ENCODE measurements at regions not wholly inside any gene's neighbourhood (a gene's known extent, or its start where the extent isn't known, plus 50 kb on each side); places are given as distances from the start of the nearest gene placed in this dataset.

DNA sequence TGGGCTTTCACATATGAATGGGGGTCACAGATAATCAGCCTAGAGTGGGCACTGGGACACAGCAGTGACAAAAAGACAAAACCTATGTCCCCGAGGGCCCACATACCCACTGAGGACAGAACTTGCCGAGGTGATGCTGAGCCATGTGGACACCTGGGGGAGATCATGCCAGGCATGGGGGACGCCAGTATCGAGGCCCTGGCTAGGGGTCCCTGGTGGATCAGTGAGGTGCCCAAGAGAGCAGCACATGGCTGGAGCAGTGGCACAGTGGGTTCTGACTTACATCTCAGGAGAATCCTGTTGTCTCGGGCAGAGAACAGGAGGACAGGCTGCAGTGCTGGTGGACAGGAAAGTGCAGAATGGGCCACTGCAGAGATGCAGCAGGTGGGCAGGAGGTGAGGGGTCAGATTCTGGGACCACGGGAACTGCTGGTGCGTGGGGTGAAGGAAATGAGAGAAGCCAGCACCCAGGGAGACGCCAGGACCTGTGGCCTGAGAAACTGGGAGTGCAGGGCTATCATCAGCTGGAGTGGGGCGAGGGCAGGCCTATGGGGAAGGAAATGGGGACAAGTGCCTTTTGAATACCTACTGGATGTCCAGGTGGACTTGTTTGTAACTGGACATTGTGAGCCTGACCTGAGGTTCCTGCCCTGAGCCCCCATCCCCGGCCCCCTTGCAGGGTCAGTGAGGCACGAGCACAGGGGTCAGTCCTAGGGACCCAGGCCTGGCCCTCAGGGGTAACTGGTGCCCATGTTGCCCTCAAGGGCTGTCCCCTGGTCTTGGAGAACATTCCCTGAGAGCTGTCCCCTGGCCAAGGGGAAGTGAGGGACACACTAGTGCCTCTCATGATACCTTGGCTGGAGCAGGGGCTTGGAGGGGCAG, 91.2 kb upstream of the RET start:
- TF ChIP-seq, protein P1, sequence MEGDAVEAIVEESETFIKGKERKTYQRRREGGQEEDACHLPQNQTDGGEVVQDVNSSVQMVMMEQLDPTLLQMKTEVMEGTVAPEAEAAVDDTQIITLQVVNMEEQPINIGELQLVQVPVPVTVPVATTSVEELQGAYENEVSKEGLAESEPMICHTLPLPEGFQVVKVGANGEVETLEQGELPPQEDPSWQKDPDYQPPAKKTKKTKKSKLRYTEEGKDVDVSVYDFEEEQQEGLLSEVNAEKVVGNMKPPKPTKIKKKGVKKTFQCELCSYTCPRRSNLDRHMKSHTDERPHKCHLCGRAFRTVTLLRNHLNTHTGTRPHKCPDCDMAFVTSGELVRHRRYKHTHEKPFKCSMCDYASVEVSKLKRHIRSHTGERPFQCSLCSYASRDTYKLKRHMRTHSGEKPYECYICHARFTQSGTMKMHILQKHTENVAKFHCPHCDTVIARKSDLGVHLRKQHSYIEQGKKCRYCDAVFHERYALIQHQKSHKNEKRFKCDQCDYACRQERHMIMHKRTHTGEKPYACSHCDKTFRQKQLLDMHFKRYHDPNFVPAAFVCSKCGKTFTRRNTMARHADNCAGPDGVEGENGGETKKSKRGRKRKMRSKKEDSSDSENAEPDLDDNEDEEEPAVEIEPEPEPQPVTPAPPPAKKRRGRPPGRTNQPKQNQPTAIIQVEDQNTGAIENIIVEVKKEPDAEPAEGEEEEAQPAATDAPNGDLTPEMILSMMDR (conservative IDR thresholded peaks at IDR 0.05; ENCODE audit: low read depth, low read length): no peak
- no peak for DNase-seq (ENCODE audit: low read depth)
- no peak overlapping the region for H3K4me3 ChIP-seq (ENCODE audit: low read length)

DNA sequence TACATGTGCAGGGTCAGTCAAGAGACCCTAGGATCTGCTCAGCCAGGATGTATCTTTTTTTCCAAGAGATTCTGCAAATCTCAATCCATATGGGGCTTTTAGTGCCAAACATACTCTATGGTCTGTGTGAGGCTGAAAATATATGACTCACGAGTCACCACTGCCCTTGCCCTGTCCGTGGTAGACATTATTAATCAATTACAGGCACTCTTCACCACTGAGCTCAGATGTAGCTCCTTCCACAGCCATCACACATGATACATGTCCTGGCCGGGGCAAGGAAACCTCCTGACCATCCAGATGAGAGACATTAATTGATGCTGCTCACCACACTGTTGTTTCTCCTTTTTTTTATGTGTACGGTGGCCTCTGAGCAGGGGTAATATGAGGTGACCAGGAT, 90.2 kb upstream of the RET start:
- no peak for DNase-seq (ENCODE audit: low read depth)
- TF ChIP-seq, protein P1 (conservative IDR thresholded peaks at IDR 0.05; ENCODE audit: low read depth, low read length): no peak
- no peak overlapping the region for H3K4me3 ChIP-seq (ENCODE audit: low read length)

GRCh38 chr10:42987121-42987541, 89.7 kb upstream of the RET start:
- H3K4me3 ChIP-seq (ENCODE audit: low read length): no peak overlapping the region
- TF ChIP-seq, protein P1 (conservative IDR thresholded peaks at IDR 0.05; ENCODE audit: low read depth, low read length): no peak
- no peak for DNase-seq (ENCODE audit: low read depth)

- no peak for DNase-seq (ENCODE audit: low read depth)
- H3K4me3 ChIP-seq (ENCODE audit: low read length): no peak overlapping the region
Measured at GRCh38 chr10:42987575-42987974, 89.3 kb upstream of the RET start.

DNA sequence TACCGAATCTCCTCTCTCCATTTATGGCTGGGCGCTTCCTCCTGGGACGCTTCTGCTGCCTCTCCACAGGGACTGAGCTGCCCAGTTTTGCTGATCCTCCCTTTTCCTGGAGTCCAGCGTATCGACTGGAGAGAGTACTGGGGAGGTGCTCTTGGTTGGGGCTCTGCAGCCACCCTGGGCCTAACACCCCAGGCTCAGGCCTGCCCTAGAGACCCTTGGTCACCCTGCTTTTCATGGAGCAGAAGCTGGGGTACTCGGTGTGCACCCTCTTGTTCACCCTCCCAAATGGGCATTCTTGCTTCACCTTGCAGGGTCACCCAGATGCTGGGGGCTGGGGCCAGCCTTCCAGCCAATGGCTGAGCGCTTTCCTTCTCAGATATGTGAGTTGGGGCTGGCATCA, 88.8 kb upstream of the RET start:
- no peak overlapping the region for H3K4me3 ChIP-seq (ENCODE audit: low read length)
- no peak for DNase-seq (ENCODE audit: low read depth)
- TF ChIP-seq, protein P1 (conservative IDR thresholded peaks at IDR 0.05; ENCODE audit: low read depth, low read length): no peak

More at GRCh38 chr10:42987575-42987974, 89.3 kb upstream of the RET start:
- TF ChIP-seq, protein P1 (conservative IDR thresholded peaks at IDR 0.05; ENCODE audit: low read depth, low read length): no peak

- DNase-seq (ENCODE audit: low read depth): no peak
- no peak overlapping the region for H3K4me3 ChIP-seq (ENCODE audit: low read length)
- TF ChIP-seq, protein P1 (conservative IDR thresholded peaks at IDR 0.05; ENCODE audit: low read depth, low read length): no peak
Measured at GRCh38 chr10:42988517-42989395, 88.1 kb upstream of the RET start.

All from retinal pigment epithelial cell (primary cell).